Ishikawa (cell line): ENCODE measurements at regions not wholly inside any gene's neighbourhood (a gene's known extent, or its start where the extent isn't known, plus 50 kb on each side); places are given as distances from the start of the nearest gene placed in this dataset.

ENCODE experiments used
- CEBPB ChIP-seq: IDR thresholded peaks from 2 replicates; pipeline ENCODE4 v1.6.1; 2012
- EGR1 ChIP-seq: IDR thresholded peaks from 2 replicates; pipeline ENCODE4 v1.6.1; 2012
- EP300 ChIP-seq: IDR thresholded peaks from 2 replicates; pipeline ENCODE4 v1.6.1; 2012; ENCODE audit warnings: borderline replicate concordance
- RAD21 ChIP-seq: IDR thresholded peaks from 2 replicates; pipeline ENCODE4 v1.6.1; 2012; ENCODE audit warnings: low read depth
- TEAD4 ChIP-seq: IDR thresholded peaks from 2 replicates; pipeline ENCODE4 v1.6.1; 2012
- ZBTB7A ChIP-seq: IDR thresholded peaks from 2 replicates; pipeline ENCODE4 v1.6.1; 2012; ENCODE audit warnings: low read depth
- TF ChIP-seq, protein P1 (sequence below): IDR thresholded peaks from 2 replicates; pipeline ENCODE4 v1.6.1; 2012
- TF ChIP-seq, protein P2 (sequence below): IDR thresholded peaks from 2 replicates; pipeline ENCODE4 v1.6.1; 2012

DNA sequence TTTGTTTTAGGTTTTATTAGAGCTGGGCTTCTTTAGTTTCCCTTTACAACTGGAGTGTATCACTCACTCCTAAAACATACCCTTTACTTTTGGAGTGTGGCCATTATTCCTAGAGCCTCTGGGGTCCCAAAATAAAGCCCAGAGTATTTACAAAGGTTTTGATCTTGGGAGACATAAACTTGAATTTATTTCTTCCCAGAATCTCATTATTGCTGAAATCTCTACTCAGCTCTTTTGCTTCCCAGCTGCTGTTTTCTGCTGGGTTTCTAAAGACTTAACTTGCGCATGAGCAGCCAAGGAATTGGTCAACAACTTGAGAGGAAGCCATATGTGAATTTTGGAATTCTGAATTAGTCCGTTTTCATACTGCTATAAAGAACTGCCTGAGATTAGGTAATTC lies 94.5 kb upstream of the NRSN1 start:
- no peak for TF ChIP-seq RAD21
- TF ChIP-seq CEBPB: no peak
- TF ChIP-seq, protein P1, sequence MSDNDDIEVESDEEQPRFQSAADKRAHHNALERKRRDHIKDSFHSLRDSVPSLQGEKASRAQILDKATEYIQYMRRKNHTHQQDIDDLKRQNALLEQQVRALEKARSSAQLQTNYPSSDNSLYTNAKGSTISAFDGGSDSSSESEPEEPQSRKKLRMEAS: no peak
- TF ChIP-seq TEAD4: no peak
- no peak for TF ChIP-seq EP300
- TF ChIP-seq EGR1: no peak
- no peak for TF ChIP-seq ZBTB7A
- TF ChIP-seq, protein P2, sequence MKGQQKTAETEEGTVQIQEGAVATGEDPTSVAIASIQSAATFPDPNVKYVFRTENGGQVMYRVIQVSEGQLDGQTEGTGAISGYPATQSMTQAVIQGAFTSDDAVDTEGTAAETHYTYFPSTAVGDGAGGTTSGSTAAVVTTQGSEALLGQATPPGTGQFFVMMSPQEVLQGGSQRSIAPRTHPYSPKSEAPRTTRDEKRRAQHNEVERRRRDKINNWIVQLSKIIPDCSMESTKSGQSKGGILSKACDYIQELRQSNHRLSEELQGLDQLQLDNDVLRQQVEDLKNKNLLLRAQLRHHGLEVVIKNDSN: no peak
